NCI-H2171 treated with DMSO at 0.1 percent for 48 hours (cell line): ENCODE measurements at regions not wholly inside any gene's neighbourhood (a gene's known extent, or its start where the extent isn't known, plus 50 kb on each side); places are given as distances from the start of the nearest gene placed in this dataset.
A peak's percentile ranks its signal among the peaks of the same experiment; 100 is the strongest.
"Not testable (repeated sequence)": the region's sequence is repeated elsewhere in the genome, so short reads cannot be mapped to it uniquely, and the experiment has no call there.

Experiments
- DNase-seq: peaks from one replicate; lab custom pipeline; 2025; lab: John Stamatoyannopoulos, UW

- DNase-seq: no peak
Observed at GRCh38 chr11:96706761-96707160, 316.9 kb downstream of the JRKL start.

- DNase-seq: no peak
Observed at GRCh38 chr11:96707273-96707672, 317.5 kb downstream of the JRKL start.

- DNase-seq: peak; percentile 91
Observed at GRCh38 chr11:96708219-96708878, 318.5 kb downstream of the JRKL start.

- no peak for DNase-seq
Observed at GRCh38 chr11:96713301-96713700, 323.5 kb downstream of the JRKL start.

- DNase-seq: no peak
Observed at GRCh38 chr11:96714689-96715088, 324.9 kb downstream of the JRKL start.

- DNase-seq: no peak
Observed at GRCh38 chr11:96715208-96715607, 325.4 kb downstream of the JRKL start.

- no peak for DNase-seq
Observed at GRCh38 chr11:96736601-96737000, 346.8 kb downstream of the JRKL start.

GRCh38 chr11:96738311-96738710, 348.5 kb downstream of the JRKL start:
- no peak for DNase-seq

- no peak for DNase-seq
Observed at GRCh38 chr11:96741068-96741467, 351.3 kb downstream of the JRKL start.

- DNase-seq: no peak
Observed at GRCh38 chr11:96744697-96745096, 354.9 kb downstream of the JRKL start.

GRCh38 chr11:96748639-96749370, 359.0 kb downstream of the JRKL start:
- no peak for DNase-seq

GRCh38 chr11:96751807-96752206, 362.0 kb downstream of the JRKL start:
- not testable (repeated sequence) for DNase-seq

- DNase-seq: no peak
Observed at GRCh38 chr11:96752221-96752620, 362.4 kb downstream of the JRKL start.

GRCh38 chr11:96753997-96754396, 364.2 kb downstream of the JRKL start:
- DNase-seq: no peak

- no peak for DNase-seq
Observed at GRCh38 chr11:96755209-96755608, 365.4 kb downstream of the JRKL start.

- DNase-seq: no peak
Observed at GRCh38 chr11:96755752-96756151, 365.9 kb downstream of the JRKL start.

GRCh38 chr11:96758957-96759356, 369.1 kb downstream of the JRKL start:
- DNase-seq: no peak

- no peak for DNase-seq
Observed at GRCh38 chr11:96760306-96760705, 370.5 kb downstream of the JRKL start.

- no peak for DNase-seq
Observed at GRCh38 chr11:96760815-96761214, 371.0 kb downstream of the JRKL start.

GRCh38 chr11:96761451-96761850, 371.6 kb downstream of the JRKL start:
- no peak for DNase-seq

GRCh38 chr11:96763244-96763643, 373.4 kb downstream of the JRKL start:
- DNase-seq: no peak

GRCh38 chr11:96778272-96778671, 388.5 kb downstream of the JRKL start:
- no peak for DNase-seq

GRCh38 chr11:96779030-96779429, 389.2 kb downstream of the JRKL start:
- no peak for DNase-seq

GRCh38 chr11:96781082-96781481, 391.3 kb downstream of the JRKL start:
- DNase-seq: no peak
